ENCODE measurements at regions not wholly inside any gene's neighbourhood (a gene's known extent, or its start where the extent isn't known, plus 50 kb on each side); places are given as distances from the start of the nearest gene placed in this dataset.

GRCh38 chr3:152550284-152550683, 281.6 kb downstream of the MBNL1 start:
- CTCF ChIA-PET: interaction anchor here (0.8 kb wide), 1 partner anchor 551 kb away, joined by 4 read pairs; no protein-coding TSS in a partner anchor

GRCh38 chr3:152554980-152555379, 280.0 kb upstream of the P2RY1 start:
- TF ChIP-seq TARDBP (IDR thresholded peaks at IDR 0.05) (no peak), ARNT (IDR thresholded peaks at IDR 0.05) (no peak), HDGF (IDR thresholded peaks at IDR 0.05; ENCODE audit: borderline replicate concordance) (no peak), PKNOX1 (IDR thresholded peaks at IDR 0.05) (no peak), LEF1 (IDR thresholded peaks at IDR 0.05; ENCODE audit: borderline replicate concordance) (no peak), FOXA1 (IDR thresholded peaks at IDR 0.05) (no peak), SP1 (IDR thresholded peaks at IDR 0.05) (no peak), L3MBTL2 (conservative IDR thresholded peaks at IDR 0.05) (no peak), CTBP1 (IDR thresholded peaks at IDR 0.05; ENCODE audit: borderline replicate concordance) (no peak), FOXM1 (IDR thresholded peaks at IDR 0.05; ENCODE audit: borderline replicate concordance) (no peak), ZNF384 (IDR thresholded peaks at IDR 0.05) (no peak), ELF4 (IDR thresholded peaks at IDR 0.05) (no peak), BHLHE40 (IDR thresholded peaks at IDR 0.05; ENCODE audit: borderline replicate concordance) (no peak), SUZ12 (IDR thresholded peaks at IDR 0.05) (no peak)
- ChIA-PET CTCF (no interaction called here), POLR2A (no interaction called here)
- DNase-seq (ENCODE audit: extremely low spot score): no peak

More at GRCh38 chr3:152550284-152550683, 281.6 kb downstream of the MBNL1 start:
- TF ChIP-seq LEF1 (IDR thresholded peaks at IDR 0.05; ENCODE audit: borderline replicate concordance) (no peak), BHLHE40 (IDR thresholded peaks at IDR 0.05; ENCODE audit: borderline replicate concordance) (no peak), TARDBP (IDR thresholded peaks at IDR 0.05) (no peak), FOXK2 (IDR thresholded peaks at IDR 0.05) (no peak), FOXM1 (IDR thresholded peaks at IDR 0.05; ENCODE audit: borderline replicate concordance) (no peak), NFRKB (IDR thresholded peaks at IDR 0.05) (no peak), PKNOX1 (IDR thresholded peaks at IDR 0.05) (no peak), ZNF384 (IDR thresholded peaks at IDR 0.05) (no peak), SUZ12 (IDR thresholded peaks at IDR 0.05) (no peak), ELF4 (IDR thresholded peaks at IDR 0.05) (no peak), FOXA1 (IDR thresholded peaks at IDR 0.05) (no peak), SP1 (IDR thresholded peaks at IDR 0.05) (no peak), HDGF (IDR thresholded peaks at IDR 0.05; ENCODE audit: borderline replicate concordance) (no peak), CTBP1 (IDR thresholded peaks at IDR 0.05; ENCODE audit: borderline replicate concordance) (no peak), ARNT (IDR thresholded peaks at IDR 0.05) (no peak), L3MBTL2 (conservative IDR thresholded peaks at IDR 0.05) (no peak)
- DNase-seq (ENCODE audit: extremely low spot score): no peak
- POLR2A ChIA-PET: no interaction called here

DNA sequence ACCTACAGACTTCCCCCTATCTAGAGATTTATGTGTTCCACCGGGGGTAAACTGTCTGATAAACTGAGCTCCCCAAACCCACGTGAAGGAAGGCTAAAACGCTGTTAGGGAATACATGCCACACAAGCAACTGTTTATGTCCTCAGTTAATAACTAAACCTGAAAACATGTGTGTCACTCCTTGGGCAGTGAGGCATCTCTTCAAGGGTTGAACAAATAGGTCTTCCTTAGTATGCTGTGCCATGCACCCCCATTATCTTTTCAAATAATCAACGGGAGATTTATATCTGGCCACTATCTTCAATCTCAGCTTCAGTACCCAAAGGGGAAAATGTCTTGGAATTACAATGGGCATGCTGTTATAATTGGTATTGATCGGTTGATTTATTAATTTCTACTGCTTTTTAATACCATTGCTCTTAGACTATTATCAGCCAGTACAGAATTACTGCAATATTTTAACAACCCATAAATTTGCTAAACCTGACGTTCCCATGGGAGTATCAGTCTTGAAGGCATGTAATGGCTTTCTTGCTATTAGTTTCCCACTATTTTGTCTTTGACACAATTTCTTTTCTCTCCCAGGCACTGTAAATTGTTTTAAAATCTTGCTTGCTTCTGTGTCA, 279.2 kb upstream of the P2RY1 start:
- POLR2A ChIA-PET: no interaction called here
- no peak for TF ChIP-seq CTBP1 (IDR thresholded peaks at IDR 0.05; ENCODE audit: borderline replicate concordance)
- no peak for TF ChIP-seq FOXA1 (IDR thresholded peaks at IDR 0.05)
- no peak for TF ChIP-seq BHLHE40 (IDR thresholded peaks at IDR 0.05; ENCODE audit: borderline replicate concordance)
- no peak for TF ChIP-seq HDGF (IDR thresholded peaks at IDR 0.05; ENCODE audit: borderline replicate concordance)
- no peak for TF ChIP-seq ELF4 (IDR thresholded peaks at IDR 0.05)
- no peak for TF ChIP-seq FOXM1 (IDR thresholded peaks at IDR 0.05; ENCODE audit: borderline replicate concordance)
- TF ChIP-seq SP1 (IDR thresholded peaks at IDR 0.05): no peak
- TF ChIP-seq L3MBTL2 (conservative IDR thresholded peaks at IDR 0.05): no peak
- DNase-seq (ENCODE audit: extremely low spot score): no peak
- CTCF ChIA-PET: no interaction called here

DNA sequence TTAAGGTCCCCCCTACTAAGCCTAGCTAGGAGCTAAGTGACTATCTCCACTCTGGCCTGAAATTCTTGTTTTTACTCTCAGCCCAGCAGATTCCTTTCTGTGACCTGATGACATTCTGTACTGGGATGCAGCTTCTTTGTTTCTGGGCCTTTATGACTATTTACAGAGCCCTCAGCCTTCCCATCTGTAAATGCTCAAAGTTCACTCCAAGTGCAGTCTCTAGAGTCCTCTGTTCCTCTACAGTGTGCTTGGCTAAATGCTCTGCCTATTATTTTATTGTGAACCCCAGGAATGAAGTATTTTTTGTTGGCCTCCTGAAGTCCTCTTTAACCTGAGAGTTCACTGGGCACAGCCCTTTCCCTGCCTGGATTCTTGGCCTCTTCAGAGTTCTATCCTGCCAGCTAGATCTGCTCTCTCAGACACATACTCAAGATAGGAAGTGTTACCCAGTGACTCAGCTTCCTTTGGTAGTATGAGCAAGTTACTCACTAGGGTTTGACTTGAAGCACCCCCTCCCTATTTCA, 278.1 kb upstream of the P2RY1 start:
- CTCF ChIA-PET: no interaction called here
- POLR2A ChIA-PET: no interaction called here
- DNase-seq (ENCODE audit: extremely low spot score): no peak
- TF ChIP-seq BHLHE40 (IDR thresholded peaks at IDR 0.05; ENCODE audit: borderline replicate concordance): no peak
- TF ChIP-seq L3MBTL2 (conservative IDR thresholded peaks at IDR 0.05): no peak
- TF ChIP-seq ARNT (IDR thresholded peaks at IDR 0.05): no peak
- TF ChIP-seq ZNF384 (IDR thresholded peaks at IDR 0.05): no peak
- TF ChIP-seq SP1 (IDR thresholded peaks at IDR 0.05): no peak
- no peak for TF ChIP-seq LEF1 (IDR thresholded peaks at IDR 0.05; ENCODE audit: borderline replicate concordance)
- TF ChIP-seq ELF4 (IDR thresholded peaks at IDR 0.05): no peak
- TF ChIP-seq FOXM1 (IDR thresholded peaks at IDR 0.05; ENCODE audit: borderline replicate concordance): no peak
- TF ChIP-seq NFRKB (IDR thresholded peaks at IDR 0.05): no peak
- TF ChIP-seq HDGF (IDR thresholded peaks at IDR 0.05; ENCODE audit: borderline replicate concordance): no peak
- TF ChIP-seq CTBP1 (IDR thresholded peaks at IDR 0.05; ENCODE audit: borderline replicate concordance): no peak
- TF ChIP-seq FOXK2 (IDR thresholded peaks at IDR 0.05): no peak
- TF ChIP-seq SUZ12 (IDR thresholded peaks at IDR 0.05): no peak
- TF ChIP-seq TARDBP (IDR thresholded peaks at IDR 0.05): no peak

- ChIA-PET POLR2A (no interaction called here), CTCF (no interaction called here)
- DNase-seq (ENCODE audit: extremely low spot score): no peak
- TF ChIP-seq HDGF (IDR thresholded peaks at IDR 0.05; ENCODE audit: borderline replicate concordance) (no peak), ELF4 (IDR thresholded peaks at IDR 0.05) (no peak), NFRKB (IDR thresholded peaks at IDR 0.05) (no peak), ARNT (IDR thresholded peaks at IDR 0.05) (no peak), PKNOX1 (IDR thresholded peaks at IDR 0.05) (no peak), FOXK2 (IDR thresholded peaks at IDR 0.05) (no peak), LEF1 (IDR thresholded peaks at IDR 0.05; ENCODE audit: borderline replicate concordance) (no peak), FOXA1 (IDR thresholded peaks at IDR 0.05) (no peak), SUZ12 (IDR thresholded peaks at IDR 0.05) (no peak), ZNF384 (IDR thresholded peaks at IDR 0.05) (no peak), L3MBTL2 (conservative IDR thresholded peaks at IDR 0.05) (no peak), SP1 (IDR thresholded peaks at IDR 0.05) (no peak), BHLHE40 (IDR thresholded peaks at IDR 0.05; ENCODE audit: borderline replicate concordance) (no peak), FOXM1 (IDR thresholded peaks at IDR 0.05; ENCODE audit: borderline replicate concordance) (no peak), CTBP1 (IDR thresholded peaks at IDR 0.05; ENCODE audit: borderline replicate concordance) (no peak)
Measured at GRCh38 chr3:152557302-152557999, 277.5 kb upstream of the P2RY1 start.
